H4 (cell line): ENCODE measurements at regions not wholly inside any gene's neighbourhood (a gene's known extent, or its start where the extent isn't known, plus 50 kb on each side); places are given as distances from the start of the nearest gene placed in this dataset.
"Not testable (repeated sequence)": the region's sequence is repeated elsewhere in the genome, so short reads cannot be mapped to it uniquely, and the experiment has no call there.

Experiments used
- DNase-seq: peaks from one replicate; pipeline ENCODE4 v3.0.0-alpha.2; 2015; ENCODE audit warnings: low spot score

- DNase-seq: not testable (repeated sequence)
These were observed 1424.5 kb downstream of the EFNA5 start for GRCh38 chr5:106246044-106246745.

GRCh38 chr5:106241409-106241808, 1429.3 kb downstream of the EFNA5 start:
- no peak for DNase-seq

- no peak for DNase-seq
These were observed 1464.7 kb downstream of the EFNA5 start for GRCh38 chr5:106205916-106206571.

- DNase-seq: no peak
These were observed 1468.7 kb downstream of the EFNA5 start for GRCh38 chr5:106202035-106202434.

GRCh38 chr5:106200971-106201370, 1469.8 kb downstream of the EFNA5 start:
- no peak for DNase-seq

GRCh38 chr5:106195679-106196474, 1474.9 kb downstream of the EFNA5 start:
- DNase-seq: no peak

GRCh38 chr5:106189121-106189809, 1481.5 kb downstream of the EFNA5 start:
- no peak for DNase-seq

- DNase-seq: no peak
These were observed 1485.1 kb downstream of the EFNA5 start for GRCh38 chr5:106185661-106186081.

GRCh38 chr5:106174903-106175302, 1495.8 kb downstream of the EFNA5 start:
- no peak for DNase-seq

- no peak for DNase-seq
These were observed 1497.8 kb downstream of the EFNA5 start for GRCh38 chr5:106172681-106173532.

- DNase-seq: no peak
These were observed 1499.0 kb downstream of the EFNA5 start for GRCh38 chr5:106171708-106172107.

- DNase-seq: no peak
These were observed 1499.6 kb downstream of the EFNA5 start for GRCh38 chr5:106171132-106171531.

GRCh38 chr5:106167766-106168165, 1503.0 kb downstream of the EFNA5 start:
- DNase-seq: no peak

GRCh38 chr5:106163233-106163632, 1507.5 kb downstream of the EFNA5 start:
- no peak for DNase-seq

- no peak for DNase-seq
These were observed 1511.1 kb downstream of the EFNA5 start for GRCh38 chr5:106159616-106160015.

- no peak for DNase-seq
These were observed 1516.4 kb downstream of the EFNA5 start for GRCh38 chr5:106154280-106154716.

- no peak for DNase-seq
These were observed 1518.2 kb downstream of the EFNA5 start for GRCh38 chr5:106152569-106152968.

GRCh38 chr5:106142116-106142515, 1528.6 kb downstream of the EFNA5 start:
- DNase-seq: no peak

- no peak for DNase-seq
These were observed 1530.6 kb downstream of the EFNA5 start for GRCh38 chr5:106140101-106140500.

GRCh38 chr5:106136061-106136460, 1534.7 kb downstream of the EFNA5 start:
- no peak for DNase-seq

GRCh38 chr5:106135473-106135872, 1535.3 kb downstream of the EFNA5 start:
- DNase-seq: no peak
